GM18498 (cell line): ENCODE measurements at regions not wholly inside any gene's neighbourhood (a gene's known extent, or its start where the extent isn't known, plus 50 kb on each side); places are given as distances from the start of the nearest gene placed in this dataset.

Experiments
- ATAC-seq: cut with Tn5 transposase; IDR thresholded peaks from one replicate; pipeline ENCODE4 v1.9.1; 2021; ENCODE audit warnings: mild to moderate bottlenecking, moderate library complexity; ENCODE audit not compliant: unreplicated experiment

DNA sequence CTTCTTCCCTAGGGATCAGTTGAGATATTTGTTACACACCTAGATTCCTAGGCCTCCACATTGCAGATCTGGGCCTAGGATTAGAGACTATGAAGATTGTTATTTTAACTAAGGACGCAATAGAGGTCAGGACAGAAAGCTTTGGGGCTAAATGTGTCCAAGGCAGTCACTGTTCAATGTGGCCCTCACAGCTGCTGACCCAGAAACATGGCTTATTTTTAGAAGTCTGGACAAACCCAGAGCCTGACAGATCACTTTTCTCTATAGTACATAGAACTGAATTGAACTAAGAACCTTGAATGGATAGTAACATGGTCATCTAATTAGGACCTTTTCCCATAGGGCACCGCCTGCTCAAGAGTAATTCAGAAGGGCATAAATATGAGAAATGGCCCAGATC is 146.6 kb upstream of the AUTS2 start:
- ATAC-seq, result no peak

DNA sequence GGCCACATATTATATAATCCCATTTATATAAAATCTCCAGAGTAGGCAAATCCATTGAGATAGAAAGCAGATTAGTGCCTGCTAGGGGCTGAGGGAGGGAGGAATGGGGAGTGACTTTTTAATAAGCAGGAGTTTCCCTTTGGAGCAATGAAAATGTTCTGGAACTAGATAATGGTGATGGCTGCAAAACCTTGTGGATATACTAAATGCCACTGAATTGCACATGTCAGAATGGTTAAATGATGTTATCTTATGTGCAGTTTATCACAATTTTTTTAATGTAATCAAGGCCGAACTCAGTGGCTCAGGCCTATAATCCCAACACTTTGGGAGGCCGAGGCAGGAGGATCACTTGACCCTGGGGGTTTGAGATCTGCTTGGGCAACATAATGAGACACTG is 145.5 kb upstream of the AUTS2 start:
- no peak for ATAC-seq

DNA sequence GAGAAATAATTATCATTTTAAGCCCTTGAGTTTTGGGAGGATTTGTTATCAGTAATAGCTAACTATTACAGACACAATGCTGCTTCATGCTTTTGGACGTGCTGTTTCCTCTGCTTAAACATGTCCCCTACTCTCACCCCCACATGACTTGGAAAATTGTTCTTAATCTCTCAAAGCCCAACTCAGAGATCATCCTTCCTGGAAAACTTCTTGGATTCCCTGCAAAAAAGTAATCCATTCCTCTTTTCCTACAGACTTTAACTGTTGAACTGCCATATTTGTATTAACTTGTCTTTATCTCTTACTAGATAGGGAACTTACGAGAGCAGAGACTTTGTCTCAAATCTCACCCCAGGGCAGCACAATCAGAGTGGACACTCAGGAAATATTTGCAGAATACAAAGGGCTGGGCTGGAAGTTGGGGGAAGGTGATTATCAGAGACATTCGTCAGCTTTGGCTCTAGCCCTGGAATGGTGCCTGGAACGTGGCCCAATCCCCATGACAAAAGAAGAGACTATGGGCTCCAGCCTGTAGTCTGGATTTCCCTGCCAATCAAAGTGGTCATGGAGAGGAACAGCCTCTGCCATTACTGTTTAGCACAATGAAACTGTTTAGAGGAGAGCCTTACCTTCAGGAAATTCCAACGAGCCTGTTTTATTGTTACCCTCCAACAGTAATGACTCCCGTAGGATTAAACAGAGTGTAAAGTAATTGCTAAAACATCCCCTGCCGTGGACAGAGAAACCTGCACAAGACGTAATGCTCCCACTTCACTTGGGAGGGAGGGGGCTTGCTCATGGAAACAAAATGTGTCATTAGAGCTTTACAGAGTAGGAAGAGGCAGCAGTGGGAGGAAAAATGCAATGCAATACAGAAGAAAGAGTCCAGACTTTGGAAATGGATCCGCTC is 140.4 kb upstream of the AUTS2 start:
- ATAC-seq, result no peak

DNA sequence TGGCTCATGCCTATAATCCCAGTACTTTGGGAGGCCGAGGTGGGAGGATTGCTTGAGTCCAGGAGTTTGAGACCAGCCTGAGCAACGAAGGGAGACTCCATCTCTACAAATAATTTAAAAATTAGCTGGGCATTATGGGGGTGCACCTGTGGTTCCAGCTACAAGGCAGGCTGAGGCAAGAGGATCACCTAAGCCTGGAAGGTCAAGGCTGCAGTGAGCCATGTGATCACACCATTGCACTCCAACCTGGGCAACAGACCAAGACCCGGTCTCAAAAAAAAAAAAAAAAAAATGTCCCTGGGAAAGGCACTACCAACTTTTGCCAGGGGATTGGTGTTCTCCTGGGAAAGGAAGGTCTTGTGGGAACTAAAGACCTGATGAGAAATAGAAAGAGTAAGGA is 134.2 kb upstream of the AUTS2 start:
- ATAC-seq, result no peak

DNA sequence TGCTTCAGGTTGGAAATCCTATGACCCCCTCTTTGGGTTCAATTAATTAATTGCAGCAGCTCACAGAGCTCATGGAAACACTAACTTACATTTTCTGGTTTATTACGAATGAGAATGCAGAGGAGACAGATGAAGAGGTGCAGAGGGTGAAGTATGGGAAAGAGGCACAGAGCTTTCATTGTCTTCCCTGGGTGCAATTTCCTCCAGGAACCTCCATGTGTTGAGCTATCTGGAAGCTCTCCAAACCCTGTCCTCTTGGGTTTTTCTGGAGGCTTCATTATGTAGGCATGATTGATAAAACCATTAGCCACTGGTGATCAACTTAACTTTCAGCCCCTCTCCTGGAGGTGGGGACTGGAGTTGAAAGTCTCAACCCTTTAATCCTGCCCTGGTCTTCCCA is 133.0 kb upstream of the AUTS2 start:
- no peak for ATAC-seq

DNA sequence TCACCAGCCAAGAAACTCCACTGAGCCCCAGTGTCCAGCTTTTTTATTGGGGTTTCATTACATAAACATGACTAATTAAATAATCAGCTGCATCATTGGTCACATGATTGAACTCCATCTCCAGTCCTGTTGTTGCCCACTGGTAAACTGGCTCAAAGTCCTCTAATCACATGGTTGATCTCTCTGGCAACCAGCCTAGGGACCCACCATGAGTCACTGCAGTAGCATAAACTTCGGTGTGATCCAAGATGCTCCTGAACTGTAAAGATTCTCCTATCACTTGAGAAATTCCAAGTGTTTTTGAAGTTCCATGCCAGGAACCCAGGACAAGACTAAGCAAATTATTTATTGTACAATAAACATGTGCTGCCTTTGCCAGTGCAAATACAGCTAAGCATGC is 130.4 kb upstream of the AUTS2 start:
- ATAC-seq, result no peak

DNA sequence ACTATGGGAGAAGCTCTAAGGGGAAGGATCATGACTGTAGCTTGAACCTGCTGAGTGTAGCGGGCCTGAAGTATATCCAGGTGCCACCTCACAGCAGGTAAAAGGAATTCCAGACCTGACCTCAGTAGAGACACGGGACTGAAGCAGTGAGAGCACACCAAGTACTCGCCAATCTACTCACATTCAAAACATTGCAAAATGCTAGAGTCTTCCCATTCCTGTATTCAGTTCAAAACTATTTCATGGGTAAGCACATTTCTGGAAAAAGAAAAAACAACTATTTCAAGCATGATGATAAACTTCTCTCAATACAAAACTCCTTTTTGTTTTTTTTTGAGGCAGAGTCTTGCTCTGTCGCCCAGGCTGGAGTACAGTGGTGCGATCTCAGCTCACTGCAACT is 121.9 kb upstream of the AUTS2 start:
- ATAC-seq, result no peak

DNA sequence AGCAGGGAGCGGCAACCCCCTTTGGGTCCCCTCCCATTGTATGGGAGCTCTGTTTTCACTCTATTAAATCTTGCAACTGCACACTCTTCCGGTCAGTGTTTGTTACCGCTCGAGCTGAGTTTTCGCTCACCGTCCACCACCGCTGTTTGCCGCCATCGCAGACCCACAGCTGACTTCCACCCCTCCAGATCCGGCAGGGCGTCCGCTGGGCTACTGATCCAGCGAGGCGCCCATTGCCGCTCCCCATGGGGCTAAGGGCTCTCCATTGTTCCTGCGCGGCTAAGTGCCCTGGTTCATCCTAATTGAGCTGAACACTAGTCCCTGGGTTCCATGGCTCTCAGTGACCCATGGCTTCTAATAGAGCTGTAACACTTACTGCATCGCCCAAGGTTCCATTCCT is 115.6 kb upstream of the AUTS2 start:
- ATAC-seq, result no peak

DNA sequence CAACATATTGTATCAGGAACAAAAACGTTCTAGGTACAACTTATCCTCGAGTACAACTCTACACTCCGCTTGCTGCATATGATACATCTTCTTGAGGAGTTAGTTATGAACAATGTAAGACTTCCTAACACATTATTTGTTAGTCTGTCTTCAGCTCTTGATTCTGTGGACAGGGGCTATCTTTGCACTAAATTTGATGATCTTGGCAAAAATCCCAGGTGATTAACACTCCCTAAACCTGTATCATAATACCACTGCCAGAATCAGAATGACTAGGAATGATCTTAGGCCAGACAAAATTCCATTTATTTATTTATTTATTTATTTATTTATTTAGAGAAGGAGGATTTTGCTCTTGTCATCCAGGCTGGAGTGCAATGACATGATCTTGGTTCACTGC is 108.7 kb upstream of the AUTS2 start:
- ATAC-seq, result no peak

DNA sequence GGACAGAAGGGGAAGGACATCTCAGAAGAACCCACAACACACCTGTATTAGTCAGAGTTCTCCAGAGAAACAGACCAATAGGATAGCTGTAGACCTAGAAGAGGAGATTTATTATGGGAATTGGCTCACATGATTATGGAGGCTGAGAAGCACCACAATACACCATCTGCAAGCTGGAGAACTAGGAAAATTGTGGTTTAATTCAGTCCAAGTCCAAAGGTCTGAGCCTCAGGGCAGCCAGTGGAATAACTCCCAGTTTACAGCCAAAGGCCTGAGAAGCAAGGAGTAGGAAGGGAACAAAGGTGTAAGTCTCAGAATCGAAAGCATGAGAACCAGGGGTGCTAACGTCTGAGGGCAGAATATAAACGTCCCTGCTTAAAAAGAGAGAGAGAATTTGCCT is 99.6 kb upstream of the AUTS2 start:
- ATAC-seq, result no peak

DNA sequence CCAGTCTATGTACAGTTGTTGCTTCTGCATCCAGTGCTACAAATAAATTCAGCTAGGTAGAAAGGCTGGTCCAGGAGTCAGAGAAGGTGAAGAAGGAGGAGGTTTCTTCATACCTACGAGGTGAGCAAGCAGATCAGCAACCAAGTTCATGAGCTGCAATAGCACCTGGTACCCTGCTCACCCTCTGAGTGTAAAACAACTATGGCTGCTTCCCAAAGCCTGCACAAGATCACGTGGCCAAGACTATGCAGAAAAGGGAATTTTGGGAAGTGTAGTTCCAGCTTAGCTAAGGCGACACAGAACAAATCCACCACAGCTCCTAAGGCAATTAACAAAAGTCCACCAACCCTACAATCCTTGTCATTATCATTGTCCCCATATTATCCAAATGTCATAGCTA is 95.9 kb upstream of the AUTS2 start:
- ATAC-seq, result no peak

DNA sequence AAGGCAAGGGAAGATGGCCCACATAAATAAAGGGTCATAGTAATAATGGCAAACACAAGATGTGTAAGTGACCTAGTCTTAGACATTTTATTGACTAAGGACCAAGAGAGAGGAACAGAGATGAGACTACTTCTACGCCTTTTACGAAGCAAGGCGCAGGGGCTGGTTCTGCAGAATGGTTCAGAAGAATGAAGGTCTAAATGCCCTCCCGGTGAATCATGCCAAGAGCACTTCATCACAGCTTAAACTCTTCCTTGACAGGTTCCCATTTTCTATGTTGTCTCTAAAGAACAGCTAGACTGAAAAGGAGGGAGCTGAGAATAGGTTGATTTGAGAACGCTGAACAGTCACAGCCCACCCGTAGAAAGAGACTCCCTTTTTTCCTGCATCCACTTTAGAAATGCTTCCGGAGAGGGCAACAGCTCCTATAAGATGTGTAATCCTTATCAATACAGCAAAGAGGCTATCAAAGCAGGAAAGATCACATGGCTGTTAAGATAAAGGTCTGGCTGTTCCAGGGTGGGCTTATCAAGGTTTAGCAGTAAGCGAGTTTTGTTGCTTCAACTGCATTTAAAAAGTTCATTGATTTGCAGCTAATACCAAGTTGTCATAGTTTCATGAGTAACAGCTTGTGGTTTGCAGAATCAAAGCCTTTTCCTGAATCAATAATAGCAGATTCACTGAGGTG is 93.4 kb upstream of the AUTS2 start:
- ATAC-seq, result no peak

DNA sequence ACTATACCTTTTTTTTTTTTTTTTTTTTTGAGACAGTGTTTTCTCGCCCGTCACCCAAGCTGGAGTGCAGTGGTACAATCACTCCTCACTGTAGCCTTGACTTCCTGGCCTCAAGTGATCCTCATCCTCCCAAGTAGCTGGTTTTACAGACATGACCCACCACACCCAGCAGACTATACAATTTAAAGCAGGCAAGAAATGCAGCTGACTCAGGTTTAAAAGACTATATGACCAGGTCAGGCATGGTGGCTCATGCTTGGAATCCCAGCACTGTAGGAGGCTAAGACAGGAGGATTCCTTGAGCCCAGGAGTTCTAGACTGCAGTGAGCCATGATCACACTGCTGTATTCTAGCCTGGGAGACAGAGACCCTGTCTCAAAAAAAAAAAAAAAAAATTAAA is 89.5 kb upstream of the AUTS2 start:
- ATAC-seq, result no peak

DNA sequence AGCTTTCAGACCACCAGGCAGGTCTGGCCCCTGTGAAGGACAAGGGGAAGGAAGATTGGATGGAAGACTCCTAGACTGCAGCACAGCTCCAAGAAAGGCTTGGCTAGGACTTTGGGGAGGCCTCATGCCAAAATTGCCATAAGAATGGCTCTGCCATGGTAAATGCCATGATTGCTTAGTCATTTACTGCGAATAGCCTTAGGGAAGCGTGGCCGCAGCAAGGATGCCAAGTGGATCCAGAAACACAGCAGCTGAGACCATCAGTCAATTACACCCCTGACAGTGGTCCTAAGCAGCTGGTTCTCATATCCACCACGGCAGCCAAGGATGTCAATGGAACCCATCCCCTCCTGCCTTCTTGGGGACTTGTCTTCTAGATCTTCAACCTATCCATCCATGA is 88.2 kb upstream of the AUTS2 start:
- ATAC-seq, result no peak

DNA sequence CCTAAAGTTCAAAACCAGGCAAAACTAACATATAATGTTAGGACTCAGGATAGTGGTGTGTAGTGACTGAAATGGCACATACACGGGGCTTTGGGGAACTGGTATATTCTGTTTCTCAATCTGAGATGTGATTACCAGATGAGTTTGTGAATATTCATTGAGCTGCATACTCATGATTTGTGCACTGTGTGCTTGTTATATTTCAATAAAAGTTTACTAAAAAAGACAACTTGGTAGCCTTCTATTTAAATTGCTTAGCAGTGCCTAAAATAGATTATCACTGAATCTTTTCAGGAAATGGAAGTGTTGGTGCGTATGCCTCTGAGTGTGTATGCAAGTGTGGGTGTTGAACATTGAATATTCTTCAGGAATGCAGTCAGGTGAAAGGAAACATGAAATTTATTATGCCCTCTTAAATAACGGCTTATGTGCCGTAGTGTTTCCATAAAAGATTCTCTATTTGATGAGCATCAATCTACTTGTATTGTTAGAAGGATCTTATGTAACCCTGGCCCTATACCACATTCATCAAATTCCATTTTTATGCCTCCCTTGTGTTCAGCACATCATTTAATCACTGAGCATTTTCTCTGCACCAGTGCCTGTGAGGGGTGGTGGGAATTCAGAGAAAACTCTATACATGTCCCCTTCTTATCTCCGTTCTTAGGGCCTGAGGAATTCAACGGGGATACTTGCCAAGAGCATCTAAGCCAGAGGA is 82.6 kb upstream of the AUTS2 start:
- ATAC-seq, result no peak

DNA sequence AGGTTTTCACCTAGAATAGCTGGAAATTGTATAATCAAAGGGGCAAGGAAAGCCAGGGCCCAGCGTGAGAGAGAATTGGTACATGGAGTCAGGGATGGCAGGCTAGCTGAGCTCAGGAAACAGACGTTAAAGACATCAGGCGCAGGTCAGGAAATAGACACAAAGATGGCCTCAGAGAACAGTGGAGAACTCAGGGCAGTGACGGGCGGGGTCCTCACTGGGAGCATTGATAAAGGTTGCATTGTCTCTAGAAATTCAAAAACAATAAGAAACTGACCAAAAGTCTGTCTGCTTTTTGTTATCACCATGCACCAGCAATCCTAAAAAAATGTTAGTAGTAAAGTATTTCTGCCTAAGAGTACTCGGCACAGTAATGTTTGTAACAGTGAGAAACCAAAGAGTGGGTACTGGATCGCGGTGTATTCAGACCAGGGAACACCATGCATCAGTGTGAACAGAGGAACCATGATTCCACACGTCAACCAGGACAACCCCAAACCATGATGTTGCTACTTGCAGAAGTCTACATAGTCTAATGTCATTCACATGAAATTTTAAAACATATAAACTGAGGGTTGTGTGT is 81.9 kb upstream of the AUTS2 start:
- ATAC-seq, result no peak

DNA sequence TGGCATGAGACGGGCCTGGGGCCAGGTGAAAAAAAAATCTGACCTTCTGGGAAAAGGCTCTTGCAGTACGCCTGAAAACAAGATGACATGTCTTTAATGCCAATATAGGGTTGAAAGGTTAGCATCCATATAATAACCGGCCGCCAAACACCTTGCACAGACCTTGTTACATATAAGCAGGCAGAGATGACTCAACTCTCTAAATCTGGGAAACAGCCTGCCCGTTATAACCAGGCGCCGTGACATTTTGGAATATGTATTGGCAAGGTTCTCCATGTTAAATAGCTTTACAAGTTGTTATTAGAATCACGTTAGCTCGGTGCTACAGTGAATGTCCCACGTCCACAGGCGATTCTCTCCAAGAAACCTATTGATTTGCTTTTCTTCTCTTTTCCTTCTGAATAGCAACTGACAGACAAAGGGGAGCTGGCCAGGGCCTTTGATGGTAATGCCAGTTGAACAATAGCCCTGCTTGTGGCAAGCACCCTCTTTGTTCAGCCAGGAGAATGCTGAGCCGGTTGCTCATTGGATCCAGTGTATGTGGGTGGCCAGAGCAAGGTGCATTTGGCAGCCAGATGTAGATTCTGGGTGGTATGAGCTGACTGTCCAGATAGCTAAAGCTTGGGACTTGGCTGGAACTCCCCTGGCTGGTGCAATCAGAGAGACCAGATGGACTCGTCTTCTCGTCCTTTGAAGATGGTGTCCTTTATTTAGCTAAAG is 80.1 kb upstream of the AUTS2 start:
- ATAC-seq, result no peak

DNA sequence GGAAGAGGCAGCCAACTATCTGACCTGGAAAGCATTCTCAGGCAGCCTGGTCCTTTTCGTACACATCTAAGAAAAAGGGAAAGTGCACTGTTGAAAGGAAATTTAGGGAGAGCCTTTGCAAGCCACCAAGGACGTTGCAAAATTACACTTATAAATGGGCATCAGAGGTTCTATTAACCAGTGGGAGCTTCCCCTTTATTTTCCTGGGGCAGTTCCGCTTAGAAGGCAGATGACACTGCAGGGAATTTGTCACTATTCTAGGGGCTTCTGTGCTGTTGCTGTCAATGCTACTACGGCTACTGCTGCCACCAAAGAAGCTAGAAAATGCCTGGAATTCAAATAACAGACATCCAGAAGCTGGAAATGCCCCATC is 79.6 kb upstream of the AUTS2 start:
- no peak for ATAC-seq

DNA sequence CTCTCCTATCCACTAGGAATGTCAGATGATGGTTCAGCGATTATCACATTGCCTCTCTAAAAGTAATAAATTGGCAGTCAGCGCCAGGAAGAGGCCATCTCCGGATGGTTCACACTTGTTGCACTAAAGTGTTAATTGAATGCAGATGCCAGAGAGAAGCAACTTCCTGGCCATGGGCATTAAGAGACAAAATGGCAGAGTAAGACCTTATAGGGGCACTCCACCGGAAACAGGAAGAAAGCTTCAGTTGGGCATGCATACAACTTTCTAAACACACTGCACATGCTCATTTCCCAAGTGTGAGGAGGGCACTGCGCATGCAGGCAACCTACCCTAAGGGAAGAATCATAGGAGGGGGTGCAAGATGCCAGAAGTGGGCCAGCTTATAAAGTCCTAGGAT is 71.7 kb upstream of the AUTS2 start:
- ATAC-seq, result no peak

DNA sequence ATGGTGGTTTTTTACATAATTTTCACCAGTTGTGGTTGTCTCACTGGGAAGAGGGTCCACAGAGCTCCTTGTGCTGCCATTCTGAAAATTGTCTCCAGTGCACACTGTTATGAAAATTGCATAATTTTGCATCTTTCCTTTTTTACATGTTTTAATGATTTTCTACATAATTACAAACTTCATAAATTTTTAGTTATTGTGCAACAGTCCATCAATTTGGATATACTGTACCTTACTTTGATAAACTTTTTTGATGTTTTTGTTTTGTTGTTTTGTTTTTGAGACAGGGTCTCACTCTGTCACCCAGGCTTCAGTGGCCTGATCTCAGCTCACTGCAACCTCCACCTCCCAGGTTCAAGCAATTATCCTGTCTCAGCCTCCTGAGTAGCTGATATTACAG is 70.6 kb upstream of the AUTS2 start:
- ATAC-seq, result no peak

DNA sequence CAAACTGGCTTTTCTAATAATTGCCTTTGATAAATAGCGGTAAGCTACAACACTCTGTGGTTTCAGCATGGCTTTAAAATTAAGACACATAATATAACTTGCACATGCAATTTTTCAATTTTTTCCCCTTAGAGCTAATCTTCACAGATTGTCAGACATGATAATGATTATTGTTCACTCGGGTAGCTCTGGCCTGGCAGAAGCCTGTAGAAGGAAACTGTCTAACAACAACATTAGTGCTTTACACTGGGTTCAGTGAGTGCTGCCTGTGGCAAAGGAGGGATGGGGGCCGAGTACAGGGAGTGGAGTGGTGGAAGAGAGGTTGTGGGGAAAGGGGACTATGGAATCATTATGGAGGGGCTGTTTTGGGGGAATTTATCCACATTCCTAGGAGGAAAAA is 67.2 kb upstream of the AUTS2 start:
- ATAC-seq, result no peak
